Glutamatergic neuron (in vitro differentiated cells): ENCODE measurements at regions not wholly inside any gene's neighbourhood (a gene's known extent, or its start where the extent isn't known, plus 50 kb on each side); places are given as distances from the start of the nearest gene placed in this dataset.
"Not testable (repeated sequence)": the region's sequence is repeated elsewhere in the genome, so short reads cannot be mapped to it uniquely, and the experiment has no call there.

Source experiments
- DNase-seq: peaks from one replicate; pipeline ENCODE4 v3.0.0; 2022
- H3K27ac Mint-ChIP-seq: one replicate; pipeline ENCODE4 v1.8.0; 2020; ENCODE audit warnings: mild to moderate bottlenecking, mixed read lengths, inconsistent platforms; ENCODE audit not compliant: unreplicated experiment
- H3K27me3 Mint-ChIP-seq: one replicate; pipeline ENCODE4 v1.8.0; 2020; ENCODE audit warnings: mild to moderate bottlenecking, moderate library complexity, mixed read lengths, inconsistent platforms; ENCODE audit not compliant: unreplicated experiment
- H3K36me3 Mint-ChIP-seq: one replicate; pipeline ENCODE4 v1.8.0; 2020; ENCODE audit warnings: mild to moderate bottlenecking, mixed read lengths, inconsistent platforms; ENCODE audit not compliant: unreplicated experiment
- H3K4me1 Mint-ChIP-seq: one replicate; pipeline ENCODE4 v1.8.0; 2020; ENCODE audit warnings: mild to moderate bottlenecking, low read depth, mixed read lengths, inconsistent platforms; ENCODE audit not compliant: unreplicated experiment
- H3K4me3 Mint-ChIP-seq: one replicate; pipeline ENCODE4 v1.8.0; 2020; ENCODE audit warnings: mild to moderate bottlenecking, mixed read lengths, inconsistent platforms; ENCODE audit not compliant: unreplicated experiment
- H3K9me3 Mint-ChIP-seq: one replicate; pipeline ENCODE4 v1.8.0; 2020; ENCODE audit warnings: mild to moderate bottlenecking, moderate library complexity, mixed read lengths, inconsistent platforms; ENCODE audit not compliant: unreplicated experiment
- CTCF ChIP-seq: fragments of 200-600 bp; sonication (generic); IDR thresholded peaks from one replicate; pipeline ENCODE4 v1.5.0; 2021; ENCODE audit not compliant: partially characterized antibody, unreplicated experiment

GRCh38 chr13:59439776-59440428 lies 723.8 kb downstream of the DIAPH3 start:
- Mint-ChIP-seq H3K27ac (no peak overlapping the region), H3K27me3 (no peaks in the 10 kb centered on the region), H3K4me1 (no peaks in the 10 kb centered on the region), H3K4me3 (no peak overlapping the region), H3K36me3 (no peaks in the 10 kb centered on the region), H3K9me3 (peaks cover 4% of the 10 kb centered on the region)
- TF ChIP-seq CTCF = no peak
- no peak for DNase-seq

- not testable (repeated sequence) for H3K27me3 Mint-ChIP-seq, H3K27ac Mint-ChIP-seq, H3K36me3 Mint-ChIP-seq, H3K4me1 Mint-ChIP-seq, DNase-seq, H3K4me3 Mint-ChIP-seq, H3K9me3 Mint-ChIP-seq
Observed at GRCh38 chr13:59441068-59441467, 722.7 kb downstream of the DIAPH3 start.

GRCh38 chr13:59441596-59442280 lies 722.0 kb downstream of the DIAPH3 start:
- peaks cover 8% of the 10 kb centered on the region for H3K4me1 Mint-ChIP-seq
- H3K27ac Mint-ChIP-seq = no peak overlapping the region
- no peak overlapping the region for H3K4me3 Mint-ChIP-seq
- no peaks in the 10 kb centered on the region for H3K36me3 Mint-ChIP-seq
- TF ChIP-seq CTCF = no peak
- DNase-seq = no peak
- peaks cover 1% of the 10 kb centered on the region for H3K9me3 Mint-ChIP-seq
- no peaks in the 10 kb centered on the region for H3K27me3 Mint-ChIP-seq

DNA sequence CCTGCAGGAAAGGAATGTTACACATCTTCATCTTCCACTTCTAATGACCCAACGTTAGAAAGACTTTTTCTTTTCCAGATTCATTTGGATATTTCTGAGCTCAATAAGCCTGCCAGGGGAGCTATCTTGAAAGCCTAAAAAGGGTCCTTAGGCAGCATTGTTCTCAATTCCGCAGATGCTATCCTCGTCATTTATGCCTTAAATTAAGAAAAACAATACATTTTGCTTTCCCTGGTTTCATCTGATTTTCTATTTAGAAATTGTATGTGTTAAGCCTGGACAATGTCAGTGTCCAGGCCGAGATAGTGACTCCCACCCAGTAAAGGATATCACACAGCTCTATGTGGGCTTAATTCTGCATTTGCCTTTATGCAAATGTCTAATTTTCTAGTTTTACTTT lies 721.3 kb downstream of the DIAPH3 start:
- no peak for DNase-seq
- Mint-ChIP-seq H3K4me1 (peaks cover 8% of the 10 kb centered on the region), H3K27ac (no peak overlapping the region), H3K36me3 (no peaks in the 10 kb centered on the region), H3K9me3 (peaks cover 1% of the 10 kb centered on the region), H3K4me3 (no peak overlapping the region), H3K27me3 (no peaks in the 10 kb centered on the region)
- TF ChIP-seq CTCF = no peak

GRCh38 chr13:59442944-59443486 lies 720.7 kb downstream of the DIAPH3 start:
- TF ChIP-seq CTCF = no peak
- peaks cover 8% of the 10 kb centered on the region for H3K4me1 Mint-ChIP-seq
- no peak for DNase-seq
- no peak overlapping the region for H3K4me3 Mint-ChIP-seq
- no peaks in the 10 kb centered on the region for H3K36me3 Mint-ChIP-seq
- no peaks in the 10 kb centered on the region for H3K27me3 Mint-ChIP-seq
- peaks cover 1% of the 10 kb centered on the region for H3K9me3 Mint-ChIP-seq
- H3K27ac Mint-ChIP-seq = no peak overlapping the region
